DMS153 (cell line): ENCODE measurements at regions not wholly inside any gene's neighbourhood (a gene's known extent, or its start where the extent isn't known, plus 50 kb on each side); places are given as distances from the start of the nearest gene placed in this dataset.
"Not testable (repeated sequence)": the region's sequence is repeated elsewhere in the genome, so short reads cannot be mapped to it uniquely, and the experiment has no call there.

Experiments
- DNase-seq: peaks from one replicate; lab custom pipeline; 2025; lab: John Stamatoyannopoulos, UW

DNA sequence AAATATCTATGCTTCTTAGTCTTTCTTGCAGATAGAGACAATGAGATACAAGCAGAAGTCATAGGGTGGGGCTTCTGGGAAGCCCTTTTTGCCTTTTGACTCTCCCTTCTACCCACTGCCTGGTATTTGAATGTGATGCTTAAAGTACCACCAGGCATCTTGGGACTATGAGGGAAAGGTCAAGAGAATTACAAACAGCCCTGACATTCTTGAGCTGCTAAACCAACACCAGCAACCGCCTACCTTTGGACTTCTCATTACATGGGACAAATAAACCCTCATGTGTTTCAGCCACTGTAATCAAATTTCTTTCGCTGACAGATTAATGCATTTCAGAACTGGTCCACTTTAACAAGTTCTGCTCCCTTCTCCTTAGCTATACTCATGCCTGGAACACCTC lies 112.8 kb downstream of the LUZP4 start:
- no peak for DNase-seq

DNA sequence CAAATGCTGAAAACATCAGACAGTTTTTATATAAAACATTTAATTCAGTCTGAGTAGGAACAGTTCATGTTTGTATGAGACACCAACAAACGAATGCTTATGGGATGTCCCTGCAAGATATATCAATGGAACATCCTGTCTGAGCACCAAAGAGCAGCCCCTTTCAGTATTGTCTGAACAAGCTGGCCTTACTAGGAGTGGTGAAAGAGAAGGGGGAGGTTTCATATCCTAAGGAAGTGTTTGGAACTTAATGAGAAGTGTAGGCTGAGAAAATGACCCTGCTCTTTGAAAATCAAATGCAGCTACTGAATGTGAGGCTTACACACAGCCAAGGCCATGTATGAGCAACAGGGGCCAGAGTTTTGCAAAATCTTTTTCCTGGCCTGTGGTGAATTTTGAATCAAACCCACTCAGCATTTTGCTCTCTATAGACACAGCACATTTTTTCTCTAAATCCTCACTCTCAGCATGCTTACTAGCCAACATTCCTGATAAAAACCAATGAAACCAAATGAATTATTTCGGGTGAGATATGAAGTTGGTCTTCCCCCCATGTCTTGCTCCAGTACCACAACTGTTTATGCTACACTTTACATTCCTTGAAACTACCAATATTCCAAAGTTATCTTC lies 119.4 kb downstream of the LUZP4 start:
- no peak for DNase-seq

DNA sequence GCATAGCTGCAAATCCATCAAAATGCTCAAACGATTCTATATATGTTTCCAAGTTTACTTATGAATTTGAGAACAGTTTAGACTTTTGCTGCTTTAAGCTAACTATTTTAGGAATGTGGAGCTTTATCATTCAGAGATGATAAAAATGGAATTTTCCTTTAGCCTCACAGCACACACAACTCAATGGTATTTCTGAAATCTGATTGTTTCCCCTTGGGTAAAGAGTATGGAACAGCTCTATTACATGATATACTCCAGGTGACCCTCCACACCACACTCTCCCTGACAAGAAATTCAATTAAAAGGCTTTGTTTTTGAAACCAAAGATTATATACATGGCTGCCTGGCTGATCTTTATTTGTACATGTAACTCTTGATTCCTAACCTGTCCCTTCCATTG lies 120.0 kb downstream of the LUZP4 start:
- no peak for DNase-seq

DNA sequence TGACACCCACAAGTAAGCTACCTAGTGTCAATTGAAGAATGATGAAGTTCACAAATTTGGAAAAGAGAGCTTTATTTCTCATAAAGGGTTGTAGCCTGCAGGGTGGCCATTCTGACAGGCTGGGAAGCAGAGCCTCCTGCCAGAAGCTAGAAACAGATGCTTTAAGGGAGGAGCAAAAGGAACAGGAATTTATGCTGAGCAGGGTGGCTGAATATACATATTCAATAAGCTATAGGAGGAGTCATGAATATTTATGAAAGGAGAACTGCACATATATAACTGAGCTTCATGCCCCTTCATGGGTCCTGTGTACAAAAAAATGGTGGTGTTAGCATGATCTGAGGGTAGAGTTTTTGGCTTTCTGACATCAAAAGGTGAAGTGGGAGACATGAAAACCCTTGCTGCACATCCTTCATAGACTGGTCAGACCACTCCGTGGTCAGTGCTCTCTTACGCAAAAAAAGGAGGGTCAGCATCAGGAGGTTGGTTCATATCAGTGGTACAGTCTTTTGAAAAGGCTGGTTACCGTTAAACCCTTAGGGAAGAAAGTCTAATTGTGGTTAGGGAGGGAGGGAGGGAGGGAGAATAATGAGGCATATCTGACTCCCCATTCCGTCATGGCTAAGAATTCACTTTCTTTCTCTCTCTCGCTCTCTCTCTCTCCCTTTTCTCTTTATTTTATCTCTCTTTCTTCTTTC lies 121.4 kb downstream of the LUZP4 start:
- DNase-seq, result no peak

DNA sequence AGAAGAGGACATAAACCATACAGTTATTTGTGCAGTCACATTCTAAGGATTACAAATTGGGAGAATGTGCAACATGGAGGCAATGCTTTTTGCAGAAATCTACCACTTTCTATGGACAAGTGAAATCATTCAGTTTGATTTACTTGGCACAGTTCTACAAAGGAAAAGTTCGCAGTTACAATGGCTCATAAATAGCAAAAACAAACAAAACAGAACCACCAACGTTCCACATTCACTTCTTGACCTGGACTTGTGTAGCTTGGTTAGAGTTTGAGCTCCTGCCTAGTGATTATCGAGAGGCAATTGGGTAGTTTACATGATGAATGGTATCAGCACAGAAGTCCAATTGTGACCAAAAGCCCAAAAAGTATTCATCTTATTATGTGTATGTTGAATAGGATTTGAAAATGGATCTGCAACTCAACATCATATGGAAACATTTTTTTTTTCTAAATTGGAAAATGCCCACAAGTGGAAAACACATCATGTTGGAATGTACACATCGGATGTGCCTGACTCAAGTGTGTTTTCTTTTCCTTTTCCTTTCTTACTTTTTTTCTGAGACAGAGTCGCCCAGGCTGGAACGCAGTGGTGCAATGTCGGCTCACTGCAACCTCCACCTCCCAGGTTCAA lies 123.8 kb downstream of the LUZP4 start:
- no peak for DNase-seq

DNA sequence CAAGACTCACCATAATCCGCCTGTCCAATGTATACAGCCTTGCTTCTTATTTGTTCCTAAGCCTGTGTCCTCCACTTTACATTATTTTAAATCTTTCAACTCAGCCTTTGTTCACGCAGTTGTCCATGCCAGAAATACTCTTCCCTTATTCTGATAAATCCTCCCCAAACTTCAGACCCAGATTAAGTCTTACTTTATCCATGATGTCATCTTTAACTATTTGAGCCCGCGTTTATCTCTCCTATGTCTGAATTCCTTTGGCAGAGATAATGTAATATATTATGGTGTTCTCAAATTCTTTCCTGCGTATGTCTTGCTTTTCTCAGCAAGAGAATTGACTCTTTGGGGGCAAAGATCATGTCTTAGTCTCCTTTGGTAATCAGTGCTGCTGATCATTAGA lies 129.6 kb downstream of the LUZP4 start:
- no peak for DNase-seq

DNA sequence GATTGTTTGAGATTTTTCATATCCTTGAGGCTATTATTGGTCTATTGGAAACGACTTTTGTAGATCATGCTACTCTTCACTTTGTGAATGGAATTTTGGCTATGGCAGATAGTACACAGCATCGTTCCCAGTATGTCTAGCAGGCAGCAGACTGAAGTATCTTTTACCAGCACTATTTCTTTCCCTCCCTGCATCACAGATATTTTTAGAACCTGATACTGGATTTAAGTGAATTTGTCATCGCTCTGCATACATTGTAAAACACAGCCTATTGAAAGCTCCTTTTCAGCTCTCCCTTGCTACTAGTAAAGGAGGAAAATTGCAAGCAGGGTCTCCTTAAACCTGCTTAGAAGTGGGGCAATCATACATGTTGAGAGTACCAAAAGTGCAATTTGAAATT lies 133.6 kb downstream of the LUZP4 start:
- DNase-seq, result no peak

DNA sequence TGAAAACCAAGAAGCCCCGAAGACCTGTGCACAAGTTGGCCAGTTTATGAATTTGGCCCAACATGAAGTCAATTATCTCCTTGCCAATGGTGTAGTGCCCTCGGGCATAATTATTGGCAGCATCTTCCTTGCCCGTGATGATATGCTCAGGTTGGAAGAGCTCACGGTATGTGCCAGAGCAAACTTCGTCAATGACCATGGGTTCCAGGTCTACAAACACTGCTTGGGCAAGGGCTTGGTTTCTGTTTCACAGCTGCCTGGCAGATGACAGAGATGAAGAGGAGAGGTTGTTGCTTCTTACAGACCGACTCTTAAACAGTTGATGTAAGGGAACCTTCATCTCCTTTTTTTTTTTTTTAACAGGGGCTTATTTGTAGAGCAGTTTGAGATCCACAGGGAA lies 135.6 kb upstream of the PLS3 start:
- no peak for DNase-seq

DNA sequence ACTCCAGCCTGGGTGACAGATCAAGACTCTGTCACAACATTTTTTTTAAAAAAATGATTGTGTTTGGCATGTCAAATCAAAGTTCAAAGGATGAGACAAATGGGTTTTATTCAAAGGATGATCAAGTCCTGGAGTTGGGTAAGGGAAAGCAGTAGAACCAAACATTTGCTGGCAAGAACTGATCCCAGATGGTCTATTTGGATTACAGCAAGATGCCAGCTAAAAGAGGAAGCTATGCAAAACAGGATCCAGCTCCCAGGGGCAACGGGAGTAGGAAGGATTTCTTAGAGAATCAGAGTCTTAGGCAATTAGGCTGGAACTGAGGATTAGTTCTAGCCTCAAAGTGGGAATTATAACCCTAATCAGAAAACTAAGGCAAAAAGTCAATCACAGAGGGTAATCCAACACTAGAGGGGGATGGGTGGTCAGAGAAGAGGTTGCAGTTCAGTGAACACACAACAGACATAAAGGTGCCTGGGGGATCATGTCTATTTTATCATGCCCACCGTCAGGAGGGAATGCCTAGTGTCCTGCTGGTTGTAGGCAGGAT lies 133.0 kb upstream of the PLS3 start:
- DNase-seq, result no peak

DNA sequence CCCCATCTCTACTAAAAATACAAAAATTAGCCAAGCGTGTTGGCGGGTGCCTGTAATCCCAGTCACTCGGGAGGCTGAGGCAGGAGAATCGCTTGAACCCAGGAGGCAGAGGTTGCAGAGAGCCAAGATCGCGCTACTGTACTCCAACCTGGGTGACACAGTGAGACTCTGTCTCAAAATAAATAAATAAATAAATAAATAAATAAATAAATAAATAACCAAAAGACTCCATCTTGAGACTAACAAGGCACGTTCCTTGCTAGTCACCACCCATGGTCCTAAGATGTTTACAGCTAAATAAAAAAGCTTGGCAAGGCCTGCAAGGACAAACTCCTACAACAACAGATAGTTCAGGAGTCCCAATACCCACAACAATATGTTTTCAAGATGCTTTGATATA lies 126.1 kb upstream of the PLS3 start:
- not testable (repeated sequence) for DNase-seq

DNA sequence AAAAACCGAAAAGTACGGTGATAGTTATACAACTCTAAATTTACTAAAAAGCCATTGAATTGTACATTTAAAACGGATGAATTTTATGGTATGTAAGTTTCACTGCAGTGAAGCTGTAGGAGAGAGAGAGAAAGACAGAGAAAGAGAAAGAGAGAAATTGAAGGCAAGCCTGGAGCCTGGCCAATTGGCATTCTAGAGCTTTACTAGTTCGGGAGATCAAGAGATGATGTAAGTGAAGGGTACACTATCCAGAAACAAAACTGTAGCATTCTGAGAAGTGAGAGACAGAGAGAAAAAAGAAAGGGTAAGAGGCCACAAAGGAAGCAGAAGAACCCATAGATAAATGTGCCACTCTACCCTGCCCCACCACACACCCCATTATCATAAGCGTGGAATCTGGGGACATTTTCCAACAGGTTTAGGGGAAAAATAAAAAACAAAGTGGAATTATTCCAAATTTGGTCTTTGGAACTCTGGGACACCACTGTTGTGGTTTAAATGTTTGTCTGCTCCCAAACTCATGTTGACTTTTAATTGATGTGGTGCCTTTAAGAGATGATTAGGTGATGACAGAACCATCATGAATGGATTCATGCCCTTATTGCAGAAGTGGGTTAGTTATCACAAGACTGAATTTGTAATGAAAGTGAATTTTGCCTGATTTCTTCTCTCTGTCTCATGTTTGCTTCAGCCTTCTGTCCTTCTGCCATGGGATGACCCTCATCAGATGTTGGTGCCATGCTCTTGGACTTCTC lies 123.0 kb upstream of the PLS3 start:
- DNase-seq, result no peak

DNA sequence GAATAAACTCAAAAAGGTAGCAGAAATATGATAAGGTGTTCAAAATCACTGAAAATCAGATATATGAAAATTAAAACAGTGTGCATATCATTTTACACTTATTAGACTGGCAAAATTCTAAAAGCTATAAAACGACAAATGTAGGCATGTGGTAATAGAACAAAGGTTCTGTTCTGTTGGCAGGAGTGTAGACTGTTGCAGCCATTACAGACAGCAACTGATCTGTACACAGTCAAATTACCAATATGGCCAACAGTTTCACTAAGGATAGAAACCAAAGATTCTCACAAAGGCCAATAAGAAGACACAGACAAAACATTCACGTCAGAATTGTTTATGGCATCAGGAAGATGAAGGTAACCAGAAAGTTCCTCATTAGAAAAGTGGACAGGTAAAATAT lies 112.8 kb upstream of the PLS3 start:
- DNase-seq, result no peak

DNA sequence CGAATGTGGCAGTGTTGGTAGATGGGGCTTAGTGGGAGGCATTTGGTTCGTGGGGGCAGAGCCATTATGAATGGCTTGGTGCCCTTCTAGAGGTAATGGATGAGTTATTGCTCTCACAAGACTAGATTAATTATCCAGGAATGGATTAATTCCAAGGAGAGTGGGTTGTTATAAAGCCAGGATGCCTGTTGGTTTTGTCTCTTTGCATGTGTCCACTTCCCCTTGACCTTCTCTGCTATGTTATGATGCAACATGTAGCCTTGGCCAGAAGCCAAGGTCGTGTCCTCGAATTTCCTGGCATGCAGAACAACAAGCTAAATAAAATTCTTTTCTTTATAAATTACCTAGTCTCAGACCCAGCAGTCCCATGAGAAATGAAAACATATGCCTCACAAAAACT lies 111.2 kb upstream of the PLS3 start:
- no peak for DNase-seq

DNA sequence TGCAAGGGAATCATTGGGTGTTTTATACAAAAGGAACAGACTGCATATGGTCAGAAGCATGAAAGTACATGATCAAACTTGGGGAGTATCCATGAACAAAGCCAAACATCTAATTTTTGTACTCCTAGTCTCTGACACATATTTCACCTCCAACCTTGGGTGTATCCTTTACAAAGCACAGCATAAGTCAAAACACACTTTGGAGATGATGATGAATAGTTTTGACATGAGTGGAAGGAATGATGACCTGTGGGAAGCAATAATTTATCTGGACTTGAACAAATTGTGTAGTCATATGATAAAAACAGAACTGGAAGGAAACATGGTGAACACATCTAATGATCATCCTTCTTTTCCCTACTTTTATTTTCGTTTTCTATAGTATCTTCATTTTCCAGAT lies 108.7 kb upstream of the PLS3 start:
- no peak for DNase-seq

DNA sequence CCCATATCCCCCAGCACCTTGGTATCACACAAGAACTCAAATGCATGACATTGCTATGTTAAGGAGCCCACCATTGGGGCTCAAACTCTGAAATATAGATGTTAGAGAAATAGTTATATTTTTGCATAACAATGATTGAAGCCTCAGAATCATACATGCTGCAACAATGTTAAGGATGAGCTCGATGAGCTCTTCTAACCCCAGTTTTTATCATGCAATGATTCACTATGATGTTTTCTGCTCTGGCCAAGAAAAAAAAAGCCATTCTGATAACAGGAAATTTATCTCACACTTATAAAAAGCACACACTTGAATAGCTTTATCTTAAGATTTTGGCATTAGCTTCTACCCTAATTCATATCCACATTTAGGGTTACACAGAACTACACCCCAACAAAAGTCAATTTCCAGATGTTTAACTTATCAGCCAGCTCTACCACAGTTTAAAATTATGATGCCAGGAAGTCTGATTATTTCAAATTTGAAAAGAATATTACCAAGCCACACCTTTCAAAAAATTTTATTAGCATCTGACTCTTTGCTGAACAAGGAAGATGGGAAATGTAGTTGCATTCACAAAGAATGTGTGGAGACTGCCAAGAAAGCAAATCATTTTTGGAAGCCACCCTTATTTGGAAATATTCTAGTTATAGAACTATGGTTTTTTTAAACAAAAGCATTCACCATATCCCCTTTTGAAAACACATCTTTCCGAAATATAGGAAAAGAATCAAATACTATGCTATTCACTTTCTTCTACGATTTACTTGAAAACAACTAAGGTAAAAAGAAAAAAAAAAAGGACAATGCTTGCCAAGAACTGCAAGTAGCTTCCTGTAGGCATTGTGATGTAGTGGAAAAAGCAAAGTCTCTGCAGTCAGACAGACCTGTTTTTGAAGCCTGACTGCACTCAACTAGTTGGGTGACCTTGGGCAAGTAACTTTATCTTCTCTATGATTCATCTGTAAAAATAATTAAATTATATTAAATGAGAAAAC lies 100.8 kb upstream of the PLS3 start:
- DNase-seq, result no peak

DNA sequence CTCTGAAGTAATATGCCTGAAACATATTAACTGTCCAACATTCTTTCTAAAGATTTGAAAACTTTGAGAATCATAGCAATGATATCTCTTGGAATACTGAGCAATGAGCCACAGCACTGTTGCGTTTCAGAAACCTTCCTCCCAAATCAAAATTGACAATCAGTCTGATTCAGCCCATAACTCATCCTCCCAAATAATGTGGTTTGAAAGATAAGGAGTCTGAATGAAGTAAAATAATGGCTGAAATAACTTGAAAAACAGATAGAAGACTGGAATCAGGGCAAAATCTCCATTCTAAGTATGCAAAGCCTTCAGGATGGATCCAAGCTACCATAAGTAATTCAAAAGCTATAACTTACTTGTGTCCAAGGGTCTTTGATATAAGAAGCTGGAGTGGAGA lies 98.6 kb upstream of the PLS3 start:
- DNase-seq, result no peak

DNA sequence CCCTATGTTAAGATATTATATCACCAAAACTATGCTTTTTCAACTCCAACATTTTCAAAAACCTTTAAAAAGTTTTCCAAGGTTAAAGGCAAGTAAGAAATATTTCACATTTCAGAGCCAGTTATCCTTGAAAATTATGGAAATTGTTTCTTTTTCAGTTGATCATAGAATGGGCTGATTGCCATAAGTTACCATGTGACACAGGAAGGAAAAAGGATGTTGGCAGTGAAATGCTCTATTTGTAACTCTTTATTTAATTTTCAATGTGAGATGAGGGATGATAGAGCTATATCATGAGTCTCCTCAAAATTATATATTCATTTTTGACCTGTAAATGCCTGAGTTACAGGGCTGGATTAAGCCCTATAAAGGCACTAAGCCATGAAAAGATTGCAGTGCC lies 93.0 kb upstream of the PLS3 start:
- DNase-seq, result no peak

DNA sequence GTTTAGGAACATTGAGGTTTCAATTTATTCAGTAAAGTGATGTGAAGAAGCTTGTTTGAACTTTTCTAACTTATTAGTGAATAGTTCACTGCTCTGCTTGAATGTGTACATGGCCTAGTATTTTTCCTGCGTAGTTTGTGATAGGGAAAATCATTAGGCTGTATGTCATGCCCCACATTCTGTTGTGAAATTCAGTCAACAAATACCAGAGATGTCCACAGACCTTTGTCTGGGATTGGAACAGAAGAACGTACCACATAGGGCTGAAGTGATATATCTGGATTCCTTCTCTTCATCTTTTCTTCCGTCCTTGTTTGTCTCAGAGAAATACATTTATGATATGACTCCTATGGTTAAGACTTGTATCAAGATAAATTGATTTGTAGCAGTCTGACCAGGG lies 88.8 kb upstream of the PLS3 start:
- DNase-seq, result no peak

DNA sequence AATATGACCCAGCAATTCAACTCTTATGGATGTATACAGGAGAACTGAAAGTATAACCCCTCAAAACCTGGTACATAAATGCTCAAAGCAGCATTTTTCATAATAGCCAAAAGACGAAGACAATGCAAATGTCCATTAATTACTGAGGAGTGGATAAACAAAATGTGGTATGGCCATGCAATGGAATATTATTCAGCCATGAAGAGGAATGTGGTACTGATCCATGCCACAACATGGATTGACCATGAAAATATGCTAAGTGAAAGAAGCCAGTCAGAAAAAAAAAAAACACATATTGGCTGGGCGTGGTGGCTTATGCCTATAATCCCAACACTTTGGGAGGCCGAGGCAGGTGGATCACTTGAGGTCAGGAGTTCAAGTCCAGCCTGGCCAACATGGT lies 74.5 kb upstream of the PLS3 start:
- DNase-seq, result no peak

DNA sequence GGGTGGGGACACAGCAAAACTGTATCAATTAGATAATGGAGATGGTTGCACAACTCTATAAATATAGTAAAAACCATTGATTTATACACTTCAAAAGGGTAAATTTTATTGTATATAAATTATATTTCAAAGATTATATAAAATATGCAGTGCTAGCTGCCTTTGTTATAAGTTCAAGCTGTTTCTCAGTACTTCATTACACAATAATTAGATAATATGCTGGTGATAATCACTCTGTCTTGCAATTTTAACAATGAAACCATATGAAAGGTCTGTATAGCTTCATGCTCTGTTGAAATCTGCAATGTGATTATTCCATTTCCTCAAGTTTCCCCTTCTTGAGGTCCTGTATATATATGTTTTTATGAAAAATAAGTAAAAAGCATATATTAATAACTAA lies 73.4 kb upstream of the PLS3 start:
- no peak for DNase-seq

DNA sequence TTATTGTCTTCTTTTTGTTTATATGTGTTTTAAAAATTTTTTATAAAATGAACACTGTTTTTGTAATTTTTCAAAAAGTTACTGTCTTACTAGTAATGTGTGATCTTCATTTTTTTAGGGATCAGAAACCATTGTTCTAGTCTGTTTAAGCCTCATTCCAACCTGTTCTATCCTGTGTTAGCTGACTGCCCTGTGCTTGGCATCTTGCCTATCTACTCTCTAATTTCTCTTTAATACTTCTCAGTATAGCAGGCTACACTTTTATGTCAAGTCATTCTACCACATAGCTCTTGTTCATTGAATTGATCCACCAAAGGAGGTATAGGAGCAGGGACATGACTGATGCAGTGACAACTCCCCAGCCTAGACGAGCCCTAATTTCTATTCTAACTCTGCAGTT lies 70.2 kb upstream of the PLS3 start:
- DNase-seq, result no peak
